Esophagus squamous epithelium (tissue), 5 donors: ENCODE measurements at regions not wholly inside any gene's neighbourhood (a gene's known extent, or its start where the extent isn't known, plus 50 kb on each side); places are given as distances from the start of the nearest gene placed in this dataset.

ENCODE experiments used
- DNase-seq: peaks from one replicate; lab custom pipeline; 2025; lab: John Stamatoyannopoulos, UW
- H3K27ac ChIP-seq, 4 donors: fragments of 200-600 bp; sonication (generic); one replicate each; pipeline ENCODE4 v1.5.1; 2016 to 2019; ENCODE audit warnings: mild to moderate bottlenecking in 1 of 4
- H3K27me3 ChIP-seq, 4 donors: fragments of 200-600 bp; sonication (generic); 1 replicate in 3 of 4; 2 replicates in 1 of 4; pipeline versions ENCODE4 v1.5.1 to v1.6.0; 2017 to 2021; ENCODE audit warnings: antibody characterized with exemption in 1 of 4
- H3K36me3 ChIP-seq, 3 donors: fragments of 200-600 bp; sonication (generic); one replicate each; pipeline ENCODE4 v1.5.1; 2016 to 2019
- H3K4me1 ChIP-seq, 3 donors: fragments of 200-600 bp; sonication (generic); one replicate each; pipeline ENCODE4 v1.5.1; 2017 to 2019
- H3K4me3 ChIP-seq, 4 donors: fragments of 200-600 bp; sonication (generic); 1 replicate in 3 of 4; 2 replicates in 1 of 4; pipeline ENCODE4 v1.5.1; 2016 to 2019; ENCODE audit warnings: mild to moderate bottlenecking in 2 of 4, moderate library complexity in 1 of 4
- H3K9me3 ChIP-seq, 3 donors: fragments of 200-600 bp; sonication (generic); one replicate each; pipeline ENCODE4 v1.5.1; 2016 to 2019
- POLR2A ChIP-seq, 4 donors: fragments of 450-650 bp; IDR thresholded peaks; one replicate each; pipeline ENCODE4 v1.6.1; 2017; ENCODE audit warnings: antibody characterized with exemption in 4 of 4, mild to moderate bottlenecking in 4 of 4, moderate library complexity in 3 of 4
- WGBS, 2 donors: methylation state at CpG; one replicate each; pipeline ENCODE4 v1.1.5; 2018; 5-methylcytosine and 5-hydroxymethylcytosine counted together
- intact Hi-C: fragments of 100-400 bp; cut with DNase I; formaldehyde crosslinking; loops from one replicate; pipeline ENCODE4 v1.15.0; 2022
- TF ChIP-seq, protein P1 (sequence below), 6 experiments: fragments of 450-650 bp in 4 of 6; fragments of 200-600 bp in 2 of 6; sonication (generic) in 2 of 6; IDR thresholded peaks; one replicate each; pipeline ENCODE4 v1.5.1; 2016 to 2019; ENCODE audit warnings: antibody characterized with exemption in 6 of 6, mild to moderate bottlenecking in 4 of 6, moderate library complexity in 4 of 6
- donor health status: DM: yes; HTN: yes; CAD: no.

GRCh38 chr21:38072489-38072888, 156.2 kb upstream of the KCNJ6 start:
- Histone ChIP-seq H3K9me3 (no peaks in the 10 kb centered on the region), H3K4me3 (no peak overlapping the region), H3K27ac (no peak overlapping the region), H3K27me3 (peaks cover 0 to 46% (median 0%) of the 10 kb centered on the region in 4 donors), H3K36me3 (no peaks in the 10 kb centered on the region), H3K4me1 (no peaks in the 10 kb centered on the region)
- TF ChIP-seq POLR2A (IDR thresholded peaks at IDR 0.05): no peak
- TF ChIP-seq, protein P1, sequence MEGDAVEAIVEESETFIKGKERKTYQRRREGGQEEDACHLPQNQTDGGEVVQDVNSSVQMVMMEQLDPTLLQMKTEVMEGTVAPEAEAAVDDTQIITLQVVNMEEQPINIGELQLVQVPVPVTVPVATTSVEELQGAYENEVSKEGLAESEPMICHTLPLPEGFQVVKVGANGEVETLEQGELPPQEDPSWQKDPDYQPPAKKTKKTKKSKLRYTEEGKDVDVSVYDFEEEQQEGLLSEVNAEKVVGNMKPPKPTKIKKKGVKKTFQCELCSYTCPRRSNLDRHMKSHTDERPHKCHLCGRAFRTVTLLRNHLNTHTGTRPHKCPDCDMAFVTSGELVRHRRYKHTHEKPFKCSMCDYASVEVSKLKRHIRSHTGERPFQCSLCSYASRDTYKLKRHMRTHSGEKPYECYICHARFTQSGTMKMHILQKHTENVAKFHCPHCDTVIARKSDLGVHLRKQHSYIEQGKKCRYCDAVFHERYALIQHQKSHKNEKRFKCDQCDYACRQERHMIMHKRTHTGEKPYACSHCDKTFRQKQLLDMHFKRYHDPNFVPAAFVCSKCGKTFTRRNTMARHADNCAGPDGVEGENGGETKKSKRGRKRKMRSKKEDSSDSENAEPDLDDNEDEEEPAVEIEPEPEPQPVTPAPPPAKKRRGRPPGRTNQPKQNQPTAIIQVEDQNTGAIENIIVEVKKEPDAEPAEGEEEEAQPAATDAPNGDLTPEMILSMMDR (IDR thresholded peaks at IDR 0.05): no peak
- DNase-seq: no peak
- intact Hi-C loops: no loop called here
- 65 to 69% methylated on average over 3 of the region's 3 CpGs for WGBS, 2 donors

GRCh38 chr21:38075833-38076587, 159.8 kb upstream of the KCNJ6 start:
- no peak for TF ChIP-seq POLR2A (IDR thresholded peaks at IDR 0.05)
- TF ChIP-seq, protein P1 (IDR thresholded peaks at IDR 0.05): no peak
- H3K4me1 ChIP-seq: no peaks in the 10 kb centered on the region
- H3K9me3 ChIP-seq: no peaks in the 10 kb centered on the region
- H3K36me3 ChIP-seq: no peaks in the 10 kb centered on the region
- DNase-seq: no peak
- peaks cover 0 to 16% (median 0%) of the 10 kb centered on the region in 4 donors for H3K27me3 ChIP-seq
- intact Hi-C loops: no loop called here
- no peak overlapping the region for H3K4me3 ChIP-seq
- H3K27ac ChIP-seq: no peak overlapping the region
- 73% methylated on average over 13 of the region's 13 CpGs for WGBS, 2 donors

DNA sequence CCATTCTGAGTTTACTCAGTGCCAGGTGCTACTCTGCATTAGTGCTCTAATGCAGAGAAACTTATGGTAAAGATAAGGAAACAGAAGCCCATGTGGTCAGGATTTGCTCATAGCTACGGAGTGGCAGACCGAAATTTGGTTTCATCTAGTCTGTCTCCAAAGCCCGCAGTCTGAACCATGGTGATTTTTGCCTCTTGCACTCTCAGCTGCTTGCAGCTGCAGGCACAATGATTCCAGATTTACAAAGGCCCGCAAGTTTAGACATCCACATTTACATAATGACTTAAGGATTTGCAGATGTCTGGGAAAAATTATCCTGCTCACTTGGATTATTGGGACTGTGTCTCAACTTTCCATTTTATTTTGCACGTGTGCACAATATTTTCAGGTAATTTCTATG, 161.3 kb upstream of the KCNJ6 start:
- intact Hi-C loops: no loop called here
- Histone ChIP-seq H3K27me3 (peaks cover 0 to 3% (median 0%) of the 10 kb centered on the region in 4 donors), H3K27ac (no peak overlapping the region), H3K9me3 (no peaks in the 10 kb centered on the region), H3K4me3 (no peak overlapping the region), H3K4me1 (no peaks in the 10 kb centered on the region), H3K36me3 (no peaks in the 10 kb centered on the region)
- DNase-seq: no peak
- TF ChIP-seq, protein P1 (IDR thresholded peaks at IDR 0.05): no peak
- no peak for TF ChIP-seq POLR2A (IDR thresholded peaks at IDR 0.05)
- 65 to 72% methylated on average over 5 of the region's 5 CpGs for WGBS, 2 donors

GRCh38 chr21:38080888-38081287, 164.6 kb upstream of the KCNJ6 start:
- no peaks in the 10 kb centered on the region for H3K27me3 ChIP-seq
- H3K4me1 ChIP-seq: peaks cover 0 to 8% (median 0%) of the 10 kb centered on the region in 3 donors
- WGBS, 2 donors: 67 to 82% methylated on average over 6 to 8 of the region's 10 CpGs
- H3K36me3 ChIP-seq: no peaks in the 10 kb centered on the region
- H3K27ac ChIP-seq: no peak overlapping the region
- no peak for DNase-seq
- no peak overlapping the region for H3K4me3 ChIP-seq
- TF ChIP-seq, protein P1 (IDR thresholded peaks at IDR 0.05): no peak
- TF ChIP-seq POLR2A (IDR thresholded peaks at IDR 0.05): no peak
- intact Hi-C loops: no loop called here
- no peaks in the 10 kb centered on the region for H3K9me3 ChIP-seq

GRCh38 chr21:38081708-38082107, 165.5 kb upstream of the KCNJ6 start:
- no peak overlapping the region for H3K4me3 ChIP-seq
- no peaks in the 10 kb centered on the region for H3K9me3 ChIP-seq
- 86 to 90% methylated on average over 9 of the region's 9 CpGs for WGBS, 2 donors
- intact Hi-C loops: no loop called here
- H3K4me1 ChIP-seq: peaks cover 0 to 8% (median 0%) of the 10 kb centered on the region in 3 donors
- no peaks in the 10 kb centered on the region for H3K36me3 ChIP-seq
- no peaks in the 10 kb centered on the region for H3K27me3 ChIP-seq
- DNase-seq: no peak
- no peak for TF ChIP-seq POLR2A (IDR thresholded peaks at IDR 0.05)
- TF ChIP-seq, protein P1 (IDR thresholded peaks at IDR 0.05): no peak
- no peak overlapping the region for H3K27ac ChIP-seq
